ENCODE measurements at regions not wholly inside any gene's neighbourhood (a gene's known extent, or its start where the extent isn't known, plus 50 kb on each side); places are given as distances from the start of the nearest gene placed in this dataset.

DNA sequence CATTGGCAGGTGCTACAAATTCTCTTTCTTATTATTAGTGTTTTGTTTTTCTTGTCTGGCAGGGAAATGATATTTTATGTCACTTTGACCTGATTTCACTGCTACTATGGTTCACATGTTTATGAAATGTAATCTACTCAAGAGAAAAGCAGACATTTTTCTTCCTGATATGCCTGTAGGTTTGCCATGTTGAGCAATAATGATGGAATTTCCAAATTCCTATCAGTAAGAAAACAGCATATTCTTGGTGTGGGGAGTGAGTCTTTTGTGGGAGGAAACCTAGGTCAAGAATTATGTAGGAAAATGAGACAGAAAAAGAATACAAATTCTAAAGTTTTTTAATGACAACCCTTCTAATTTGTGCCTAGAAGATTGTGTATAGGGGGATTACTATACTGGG lies 356.4 kb downstream of the SLC4A3 start:
- TF ChIP-seq, protein P1, sequence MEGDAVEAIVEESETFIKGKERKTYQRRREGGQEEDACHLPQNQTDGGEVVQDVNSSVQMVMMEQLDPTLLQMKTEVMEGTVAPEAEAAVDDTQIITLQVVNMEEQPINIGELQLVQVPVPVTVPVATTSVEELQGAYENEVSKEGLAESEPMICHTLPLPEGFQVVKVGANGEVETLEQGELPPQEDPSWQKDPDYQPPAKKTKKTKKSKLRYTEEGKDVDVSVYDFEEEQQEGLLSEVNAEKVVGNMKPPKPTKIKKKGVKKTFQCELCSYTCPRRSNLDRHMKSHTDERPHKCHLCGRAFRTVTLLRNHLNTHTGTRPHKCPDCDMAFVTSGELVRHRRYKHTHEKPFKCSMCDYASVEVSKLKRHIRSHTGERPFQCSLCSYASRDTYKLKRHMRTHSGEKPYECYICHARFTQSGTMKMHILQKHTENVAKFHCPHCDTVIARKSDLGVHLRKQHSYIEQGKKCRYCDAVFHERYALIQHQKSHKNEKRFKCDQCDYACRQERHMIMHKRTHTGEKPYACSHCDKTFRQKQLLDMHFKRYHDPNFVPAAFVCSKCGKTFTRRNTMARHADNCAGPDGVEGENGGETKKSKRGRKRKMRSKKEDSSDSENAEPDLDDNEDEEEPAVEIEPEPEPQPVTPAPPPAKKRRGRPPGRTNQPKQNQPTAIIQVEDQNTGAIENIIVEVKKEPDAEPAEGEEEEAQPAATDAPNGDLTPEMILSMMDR (tag by site-specific recombination; IDR thresholded peaks at IDR 0.05) = no peak
- no peak for TF ChIP-seq ZNF133 (tag by site-specific recombination; IDR thresholded peaks at IDR 0.05)
- TF ChIP-seq ZNF174 (tag by site-specific recombination; IDR thresholded peaks at IDR 0.05) = no peak
- TF ChIP-seq, protein P2, sequence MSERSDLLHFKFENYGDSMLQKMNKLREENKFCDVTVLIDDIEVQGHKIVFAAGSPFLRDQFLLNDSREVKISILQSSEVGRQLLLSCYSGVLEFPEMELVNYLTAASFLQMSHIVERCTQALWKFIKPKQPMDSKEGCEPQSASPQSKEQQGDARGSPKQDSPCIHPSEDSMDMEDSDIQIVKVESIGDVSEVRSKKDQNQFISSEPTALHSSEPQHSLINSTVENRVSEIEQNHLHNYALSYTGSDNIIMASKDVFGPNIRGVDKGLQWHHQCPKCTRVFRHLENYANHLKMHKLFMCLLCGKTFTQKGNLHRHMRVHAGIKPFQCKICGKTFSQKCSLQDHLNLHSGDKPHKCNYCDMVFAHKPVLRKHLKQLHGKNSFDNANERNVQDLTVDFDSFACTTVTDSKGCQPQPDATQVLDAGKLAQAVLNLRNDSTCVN (tag by site-specific recombination; optimal IDR thresholded peaks at IDR 0.05) = no peak
- no peak for TF ChIP-seq ZFP69B (tag by site-specific recombination; IDR thresholded peaks at IDR 0.05)
- no peak for TF ChIP-seq ZNF138 (tag by site-specific recombination; IDR thresholded peaks at IDR 0.05; ENCODE audit: borderline replicate concordance)
- no peak for TF ChIP-seq ZNF404 (tag by site-specific recombination; IDR thresholded peaks at IDR 0.05)
- TF ChIP-seq, protein P3, sequence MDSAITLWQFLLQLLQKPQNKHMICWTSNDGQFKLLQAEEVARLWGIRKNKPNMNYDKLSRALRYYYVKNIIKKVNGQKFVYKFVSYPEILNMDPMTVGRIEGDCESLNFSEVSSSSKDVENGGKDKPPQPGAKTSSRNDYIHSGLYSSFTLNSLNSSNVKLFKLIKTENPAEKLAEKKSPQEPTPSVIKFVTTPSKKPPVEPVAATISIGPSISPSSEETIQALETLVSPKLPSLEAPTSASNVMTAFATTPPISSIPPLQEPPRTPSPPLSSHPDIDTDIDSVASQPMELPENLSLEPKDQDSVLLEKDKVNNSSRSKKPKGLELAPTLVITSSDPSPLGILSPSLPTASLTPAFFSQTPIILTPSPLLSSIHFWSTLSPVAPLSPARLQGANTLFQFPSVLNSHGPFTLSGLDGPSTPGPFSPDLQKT (IDR thresholded peaks at IDR 0.05; ENCODE audit: borderline replicate concordance, low read depth, low read length) = no peak
